A673 (cell line): ENCODE measurements at regions not wholly inside any gene's neighbourhood (a gene's known extent, or its start where the extent isn't known, plus 50 kb on each side); places are given as distances from the start of the nearest gene placed in this dataset.

ENCODE experiments used
- BruUV-seq: library from RNA; stranded (reverse); fragments of 400-500 nt; replicated peaks from 2 replicates; lab custom pipeline; 2021; lab: Mats Ljungman, UMichigan
- CTCF ChIA-PET: fragments of 300-600 bp; sonication (Branson Sonifier 250); formaldehyde crosslinking; loops from one replicate; lab custom pipeline; 2022; ENCODE audit warnings: antibody characterized with exemption; lab: Charles Lee
- POLR2A ChIA-PET: fragments of 300-600 bp; sonication (Branson Sonifier 250); formaldehyde crosslinking; loops from one replicate; lab custom pipeline; 2022; ENCODE audit warnings: antibody characterized with exemption; ENCODE audit not compliant: low non-redundant PET; lab: Charles Lee
- DNase-seq: peaks from one replicate; pipeline ENCODE4 v3.0.0-alpha.2; 2015; ENCODE audit warnings: low spot score
- H3K27ac ChIP-seq: fragments of 200-600 bp; sonication (generic); 2 replicates; pipeline ENCODE4 v1.5.1; 2016; ENCODE audit warnings: mixed run types, low read depth, mild to moderate bottlenecking, mixed read lengths, antibody characterized with exemption, low read length; ENCODE audit not compliant: poor library complexity, severe bottlenecking
- H3K27me3 ChIP-seq: fragments of 200-600 bp; sonication (generic); replicated peaks from 2 replicates; pipeline ENCODE4 v1.6.1; 2017; ENCODE audit warnings: mixed run types, low read depth, mild to moderate bottlenecking, mixed read lengths, antibody characterized with exemption, low read length; ENCODE audit not compliant: insufficient read depth, poor library complexity
- H3K36me3 ChIP-seq: fragments of 200-600 bp; sonication (generic); 2 replicates; pipeline ENCODE4 v1.6.1; 2016; ENCODE audit warnings: mixed run types, mild to moderate bottlenecking, mixed read lengths, antibody characterized with exemption, low read length; ENCODE audit not compliant: insufficient read depth, poor library complexity, severe bottlenecking
- H3K4me1 ChIP-seq: fragments of 200-600 bp; sonication (generic); 2 replicates; pipeline ENCODE4 v1.6.1; 2017; ENCODE audit warnings: mixed run types, mild to moderate bottlenecking, mixed read lengths, antibody characterized with exemption, low read length; ENCODE audit not compliant: insufficient read depth, poor library complexity, severe bottlenecking
- H3K4me3 ChIP-seq: fragments of 200-600 bp; sonication (generic); 2 replicates; pipeline ENCODE4 v1.5.1; 2016; ENCODE audit warnings: low read depth, mixed run types, mild to moderate bottlenecking, mixed read lengths, low read length; ENCODE audit not compliant: poor library complexity, severe bottlenecking
- H3K9me3 ChIP-seq: fragments of 200-600 bp; sonication (generic); 2 replicates; pipeline ENCODE4 v1.6.1; 2016; ENCODE audit warnings: mixed run types, low read depth, mild to moderate bottlenecking, mixed read lengths, antibody characterized with exemption, low read length; ENCODE audit not compliant: poor library complexity, severe bottlenecking
- EZH2 ChIP-seq: fragments of 200-600 bp; sonication (generic); IDR thresholded peaks from 2 replicates; pipeline ENCODE4 v1.6.1; 2017; ENCODE audit warnings: borderline replicate concordance, low read depth, mild to moderate bottlenecking, mixed read lengths, antibody characterized with exemption, low read length; ENCODE audit not compliant: poor library complexity, severe bottlenecking
- intact Hi-C: fragments of 100-400 bp; cut with micrococcal nuclease; formaldehyde crosslinking; loops from one replicate; pipeline ENCODE4 v1.10.0; 2022; ENCODE audit not compliant: unreplicated experiment
- TF ChIP-seq, protein P1 (sequence below): fragments of 300-800, 200-600 bp; sonication (generic); conservative IDR thresholded peaks from 2 replicates; pipeline ENCODE4 v1.5.1; 2017; ENCODE audit warnings: low read depth, mild to moderate bottlenecking, antibody characterized with exemption, low read length, moderate library complexity, mixed read lengths

DNA sequence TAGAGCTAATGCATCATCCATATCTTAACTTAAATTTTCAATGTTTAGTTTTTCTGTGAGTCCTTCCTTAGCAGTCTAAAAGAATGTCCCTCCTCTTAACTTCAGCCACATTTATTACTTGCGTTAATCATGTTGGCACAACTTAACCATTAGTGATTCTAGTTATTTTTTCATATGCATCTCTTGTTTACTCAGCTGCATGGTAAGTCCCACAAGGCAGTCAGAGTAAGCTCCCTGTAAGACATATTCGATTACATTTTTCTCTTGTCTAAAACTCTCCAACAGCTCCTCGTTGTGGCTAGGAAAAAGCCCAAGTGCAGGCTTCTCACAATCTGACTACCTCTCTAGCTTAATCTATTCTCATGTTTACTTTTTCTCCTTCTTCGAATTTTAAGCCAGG is 2045.3 kb upstream of the PIK3C3 start:
- POLR2A ChIA-PET: no interaction called here
- CTCF ChIA-PET: no interaction called here
- no peak overlapping the region for H3K4me3 ChIP-seq

DNA sequence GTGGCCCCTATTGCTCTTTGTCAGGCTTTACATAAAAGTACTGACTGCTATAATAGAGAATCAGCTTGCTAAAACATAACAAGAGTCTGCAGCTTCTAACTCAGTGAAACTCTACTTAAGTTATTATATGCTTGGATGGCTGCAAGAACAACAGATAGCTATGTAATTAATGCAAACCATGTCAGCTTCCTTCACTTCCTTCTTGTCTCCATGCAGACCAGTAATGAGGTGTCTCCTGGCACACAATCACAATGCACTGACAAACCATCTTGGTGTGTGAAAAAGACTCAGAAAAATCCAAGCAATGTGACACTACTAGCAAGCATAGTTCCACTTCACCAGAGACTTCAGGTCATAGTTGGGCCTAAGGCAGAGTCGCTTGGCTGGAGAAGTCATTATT is 2068.9 kb upstream of the PIK3C3 start:
- TF ChIP-seq, protein P1, sequence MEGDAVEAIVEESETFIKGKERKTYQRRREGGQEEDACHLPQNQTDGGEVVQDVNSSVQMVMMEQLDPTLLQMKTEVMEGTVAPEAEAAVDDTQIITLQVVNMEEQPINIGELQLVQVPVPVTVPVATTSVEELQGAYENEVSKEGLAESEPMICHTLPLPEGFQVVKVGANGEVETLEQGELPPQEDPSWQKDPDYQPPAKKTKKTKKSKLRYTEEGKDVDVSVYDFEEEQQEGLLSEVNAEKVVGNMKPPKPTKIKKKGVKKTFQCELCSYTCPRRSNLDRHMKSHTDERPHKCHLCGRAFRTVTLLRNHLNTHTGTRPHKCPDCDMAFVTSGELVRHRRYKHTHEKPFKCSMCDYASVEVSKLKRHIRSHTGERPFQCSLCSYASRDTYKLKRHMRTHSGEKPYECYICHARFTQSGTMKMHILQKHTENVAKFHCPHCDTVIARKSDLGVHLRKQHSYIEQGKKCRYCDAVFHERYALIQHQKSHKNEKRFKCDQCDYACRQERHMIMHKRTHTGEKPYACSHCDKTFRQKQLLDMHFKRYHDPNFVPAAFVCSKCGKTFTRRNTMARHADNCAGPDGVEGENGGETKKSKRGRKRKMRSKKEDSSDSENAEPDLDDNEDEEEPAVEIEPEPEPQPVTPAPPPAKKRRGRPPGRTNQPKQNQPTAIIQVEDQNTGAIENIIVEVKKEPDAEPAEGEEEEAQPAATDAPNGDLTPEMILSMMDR: no peak
- TF ChIP-seq EZH2: no peak
- ChIA-PET CTCF (no interaction called here), POLR2A (no interaction called here)
- Histone ChIP-seq H3K4me1 (no peaks in the 10 kb centered on the region), H3K4me3 (no peak overlapping the region), H3K9me3 (no peaks in the 10 kb centered on the region), H3K36me3 (no peaks in the 10 kb centered on the region), H3K27ac (no peak overlapping the region), H3K27me3 (no peaks in the 10 kb centered on the region)
- intact Hi-C loops: no loop called here
- DNase-seq: no peak
- no TSS peak for BruUV-seq

More for the DNA sequence above, 2045.3 kb upstream of the PIK3C3 start:
- no TSS peak for BruUV-seq
- Histone ChIP-seq H3K4me1 (no peaks in the 10 kb centered on the region), H3K9me3 (no peaks in the 10 kb centered on the region), H3K27me3 (peaks cover 8% of the 10 kb centered on the region), H3K36me3 (no peaks in the 10 kb centered on the region), H3K27ac (no peak overlapping the region)
- no peak for DNase-seq
- intact Hi-C loops: no loop called here
- TF ChIP-seq EZH2: no peak
- TF ChIP-seq, protein P1: no peak

DNA sequence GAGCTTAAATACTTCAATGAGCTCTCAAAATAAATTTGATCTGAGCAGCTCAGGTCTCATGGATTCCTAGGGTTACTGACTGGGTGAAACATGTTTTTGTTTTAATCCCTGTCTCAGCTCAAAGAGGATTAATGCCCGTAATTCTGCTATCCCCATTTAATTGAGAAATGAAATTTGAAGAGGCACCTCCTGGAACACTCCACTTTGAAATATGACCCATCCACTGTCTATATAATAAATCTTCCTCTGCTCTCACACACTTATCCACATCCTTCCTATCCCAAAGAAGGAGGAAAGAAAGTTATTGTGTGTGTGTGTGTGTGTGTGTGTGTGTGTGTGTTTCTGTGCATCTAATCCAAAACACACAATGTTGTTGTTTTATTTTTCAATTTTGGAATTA is 2082.4 kb upstream of the PIK3C3 start:
- Histone ChIP-seq H3K27me3 (no peaks in the 10 kb centered on the region), H3K36me3 (no peaks in the 10 kb centered on the region), H3K4me1 (no peaks in the 10 kb centered on the region), H3K4me3 (no peak overlapping the region), H3K9me3 (no peaks in the 10 kb centered on the region), H3K27ac (no peak overlapping the region)
- BruUV-seq: no TSS peak
- intact Hi-C loops: no loop called here
- ChIA-PET POLR2A (no interaction called here), CTCF (no interaction called here)
- no peak for TF ChIP-seq EZH2
- TF ChIP-seq, protein P1: no peak
- DNase-seq: no peak
